Stimulated activated CD4-positive, alpha-beta T cell treated with anti-CD3 and anti-CD28 coated beads, Interleukin-4, amount 100 ng/mL, for 1 hour (primary cell): ENCODE measurements at regions not wholly inside any gene's neighbourhood (a gene's known extent, or its start where the extent isn't known, plus 50 kb on each side); places are given as distances from the start of the nearest gene placed in this dataset.
"Not testable (repeated sequence)": the region's sequence is repeated elsewhere in the genome, so short reads cannot be mapped to it uniquely, and the experiment has no call there.

Experiments used
- DNase-seq: peaks from one replicate; pipeline ENCODE4 v3.0.0-alpha.2; 2020

- DNase-seq: not testable (repeated sequence)
These were observed 1811.4 kb downstream of the EFNA5 start for GRCh38 chr5:105859350-105859749.

DNA sequence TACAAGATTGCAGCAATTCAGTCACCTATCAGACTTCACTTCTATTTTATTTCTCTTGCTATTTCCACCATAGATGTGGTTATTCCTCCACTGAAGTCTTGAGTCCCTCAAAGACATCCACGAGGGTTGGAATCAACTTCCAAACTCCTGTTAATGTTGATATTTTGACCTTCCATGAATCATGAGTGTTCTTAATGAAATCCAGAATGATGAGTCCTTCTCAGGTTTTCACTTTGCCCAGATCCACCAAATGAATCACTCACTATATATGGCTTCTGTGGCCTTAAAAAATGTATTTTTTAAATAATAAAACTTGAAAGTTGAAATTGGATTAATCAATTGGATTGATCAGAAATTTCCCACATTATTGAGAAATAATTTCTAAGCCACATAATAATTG, 1821.0 kb downstream of the EFNA5 start:
- DNase-seq: no peak

- DNase-seq: no peak
These were observed 1829.9 kb downstream of the EFNA5 start for GRCh38 chr5:105840800-105841199.

DNA sequence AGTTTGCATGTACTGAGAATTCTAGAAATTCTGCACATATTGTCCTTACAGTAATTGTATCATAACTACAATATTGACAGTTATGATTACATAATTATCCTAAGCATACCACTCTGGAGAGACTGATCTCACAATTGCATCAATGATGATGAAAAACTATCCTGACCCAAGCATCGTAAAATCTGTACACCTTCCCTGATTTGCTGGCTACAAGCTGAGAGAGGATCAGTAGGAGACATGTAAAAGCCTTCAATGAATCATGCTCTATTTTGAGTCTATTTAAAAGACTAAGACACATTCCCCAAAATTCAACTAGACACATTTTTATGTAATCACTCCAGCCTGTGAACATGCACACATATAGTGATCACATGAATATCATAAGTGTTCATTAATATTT, 1833.8 kb downstream of the EFNA5 start:
- no peak for DNase-seq

DNA sequence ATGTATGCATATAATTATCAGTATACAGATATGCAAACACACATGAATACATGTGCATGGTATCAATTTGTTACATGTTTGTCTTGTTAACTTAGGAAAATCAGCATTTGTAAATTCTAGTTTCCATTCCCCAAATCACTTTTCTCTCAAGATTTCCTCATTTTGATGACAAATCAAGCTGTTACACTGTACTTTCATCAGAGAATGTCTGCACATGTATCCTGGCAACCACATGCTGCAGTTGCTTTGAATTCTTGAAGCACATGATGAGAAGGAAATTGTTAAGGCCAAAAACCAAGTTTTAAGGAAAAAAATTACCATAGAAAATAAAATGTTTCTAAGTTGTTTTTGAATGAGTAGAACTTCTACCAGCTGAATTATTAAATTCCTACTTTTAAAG, 1834.5 kb downstream of the EFNA5 start:
- DNase-seq: no peak

GRCh38 chr5:105828821-105829220, 1841.9 kb downstream of the EFNA5 start:
- no peak for DNase-seq

DNA sequence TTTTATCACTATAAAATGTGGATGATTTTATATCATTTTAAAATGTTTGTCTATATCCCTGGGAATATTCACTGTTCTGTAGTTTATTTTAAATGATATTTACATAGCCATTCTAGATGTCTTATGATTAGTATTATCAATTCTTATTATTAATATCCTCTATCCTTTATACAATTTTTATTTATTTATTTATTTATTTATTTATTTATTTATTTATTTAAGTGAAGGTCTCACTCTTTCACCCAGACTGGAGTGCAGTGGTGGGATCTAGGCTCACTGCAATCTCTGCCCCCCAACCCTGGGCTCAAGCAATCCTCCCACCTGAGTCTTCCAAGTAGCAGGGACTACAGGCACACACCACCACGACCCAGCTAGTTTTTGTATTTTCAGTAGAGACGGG, 1848.9 kb downstream of the EFNA5 start:
- no peak for DNase-seq

- DNase-seq: no peak
These were observed 1852.8 kb downstream of the EFNA5 start for GRCh38 chr5:105817914-105818313.

DNA sequence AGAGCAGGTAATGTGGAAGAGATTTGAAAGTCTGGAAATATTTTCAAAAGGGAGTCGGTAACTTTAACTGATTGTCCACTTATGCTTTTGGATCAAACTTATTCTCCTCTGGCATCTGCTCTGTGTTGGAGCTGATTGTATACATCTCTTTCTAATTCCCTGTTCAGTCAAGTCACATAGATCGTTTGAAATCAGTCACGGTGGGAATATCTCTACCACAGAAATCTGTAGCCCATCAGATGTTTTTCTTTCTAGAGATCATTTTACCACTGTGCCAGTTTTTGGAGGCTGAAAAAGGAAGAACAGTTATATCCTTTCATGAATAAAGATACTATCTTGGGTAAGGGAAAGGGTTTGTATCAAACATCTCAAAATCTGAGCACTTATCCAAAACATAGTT, 1853.3 kb downstream of the EFNA5 start:
- DNase-seq: no peak

DNA sequence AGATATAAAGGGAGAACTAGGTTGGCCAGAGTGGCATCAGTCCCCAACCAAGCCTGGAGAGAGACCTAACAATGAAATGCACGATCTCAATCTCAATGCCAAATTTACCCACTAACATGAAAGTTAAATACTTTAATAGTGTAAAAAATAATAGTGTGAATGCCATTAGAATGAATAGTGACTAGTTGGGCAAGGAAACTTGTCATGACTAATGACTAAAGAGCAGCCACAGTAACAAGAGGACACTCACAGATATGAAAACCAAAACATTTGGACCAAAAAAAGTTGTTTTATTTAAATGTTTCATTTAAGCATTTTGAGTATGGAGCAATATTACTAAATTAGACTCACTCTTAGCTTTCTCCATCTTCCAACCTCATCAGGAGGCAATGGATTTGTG, 1853.8 kb downstream of the EFNA5 start:
- DNase-seq: no peak

DNA sequence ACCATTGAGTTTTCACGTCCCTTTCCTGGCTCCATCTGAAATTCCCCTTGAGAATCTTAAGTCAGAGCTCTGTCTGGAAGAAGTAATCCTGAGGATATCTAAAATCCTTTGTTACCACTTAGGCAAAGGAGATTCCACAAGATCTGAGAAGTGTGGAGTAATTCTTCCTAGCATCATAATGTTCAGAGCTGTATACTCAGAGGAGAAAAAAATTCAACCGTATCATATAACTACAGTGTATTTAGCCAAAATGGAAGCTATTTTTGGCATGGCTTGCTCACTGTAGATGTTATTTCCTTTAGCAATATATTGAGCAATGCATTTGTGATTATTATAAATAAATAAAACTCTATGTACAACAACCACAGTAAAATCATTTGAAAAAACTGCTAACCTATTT, 1858.4 kb downstream of the EFNA5 start:
- no peak for DNase-seq

DNA sequence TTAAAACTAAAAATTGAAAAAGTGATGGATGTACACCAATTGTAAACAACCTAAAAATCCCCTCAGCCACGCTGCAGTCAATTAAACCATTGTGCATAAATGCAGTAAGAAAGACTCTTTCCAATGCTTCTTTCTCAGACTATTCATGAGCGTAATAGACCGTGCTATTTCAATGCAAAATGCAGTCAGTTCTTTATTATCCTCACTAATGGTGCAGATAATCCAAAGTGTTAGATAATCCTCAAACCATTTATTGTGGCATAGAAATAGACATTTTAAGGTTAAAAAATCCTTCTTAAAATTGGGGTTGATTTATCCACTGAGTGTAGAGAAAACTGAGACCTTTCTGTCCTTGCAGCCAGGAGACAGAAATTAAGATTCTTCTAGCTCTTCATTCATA, 1862.8 kb downstream of the EFNA5 start:
- no peak for DNase-seq

DNA sequence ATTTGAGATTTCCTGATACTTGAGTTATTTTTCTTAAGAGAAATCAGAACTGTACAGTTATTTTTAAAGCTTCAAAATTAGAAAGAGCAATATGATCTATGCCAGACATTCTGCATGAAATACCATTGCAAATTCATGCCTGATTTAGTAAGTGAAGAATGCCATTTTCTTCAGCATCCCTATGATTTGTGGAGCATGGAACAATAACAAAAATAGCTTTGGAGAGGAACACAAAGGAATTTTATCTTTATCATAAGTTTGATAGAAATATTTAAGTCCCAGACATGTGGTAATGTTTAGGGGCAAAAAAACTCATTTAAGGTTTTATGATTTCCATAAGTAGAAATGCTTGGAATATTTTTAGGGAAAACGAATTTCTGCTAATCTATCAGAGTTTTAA, 1863.4 kb downstream of the EFNA5 start:
- no peak for DNase-seq

DNA sequence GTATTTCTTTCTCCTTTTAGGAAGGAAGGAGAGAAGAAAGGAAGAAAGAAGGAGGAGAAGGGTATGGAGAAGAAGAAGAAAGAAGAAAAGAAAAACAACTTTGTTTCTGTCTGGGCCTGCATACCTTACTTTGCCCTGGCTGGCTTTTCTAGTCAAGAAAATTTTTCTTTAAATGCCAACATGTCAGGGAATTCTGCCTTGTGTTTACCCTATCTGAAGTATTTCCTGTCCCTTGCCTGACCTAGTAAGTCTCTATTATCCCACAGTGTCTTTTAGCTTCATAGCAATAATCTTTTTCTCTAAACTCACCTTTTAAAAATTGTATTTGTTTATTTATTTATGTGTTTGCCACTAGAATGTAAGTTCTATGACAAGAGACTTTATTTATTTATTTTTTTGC, 1864.1 kb downstream of the EFNA5 start:
- no peak for DNase-seq

DNA sequence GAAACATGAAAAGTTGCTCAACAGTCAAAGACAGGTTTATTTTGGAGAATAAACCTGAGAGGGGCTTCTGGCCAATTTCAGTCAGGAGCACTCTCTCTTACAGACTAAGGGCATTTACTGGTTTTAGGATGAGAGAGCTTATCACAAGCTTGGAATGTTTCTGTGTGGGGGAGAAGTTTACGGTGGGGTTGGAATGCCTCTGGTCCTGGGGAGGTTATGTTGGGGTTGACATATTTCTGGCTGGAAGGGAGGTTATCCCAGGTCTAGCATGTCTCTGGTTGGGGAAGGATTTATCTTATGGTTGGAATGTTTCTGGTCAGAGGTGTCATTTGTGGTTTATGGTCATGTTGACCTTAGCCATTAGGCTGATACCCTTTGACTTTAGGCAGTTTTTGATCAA, 1867.3 kb downstream of the EFNA5 start:
- DNase-seq: no peak

- no peak for DNase-seq
These were observed 1876.2 kb downstream of the EFNA5 start for GRCh38 chr5:105794578-105794977.

DNA sequence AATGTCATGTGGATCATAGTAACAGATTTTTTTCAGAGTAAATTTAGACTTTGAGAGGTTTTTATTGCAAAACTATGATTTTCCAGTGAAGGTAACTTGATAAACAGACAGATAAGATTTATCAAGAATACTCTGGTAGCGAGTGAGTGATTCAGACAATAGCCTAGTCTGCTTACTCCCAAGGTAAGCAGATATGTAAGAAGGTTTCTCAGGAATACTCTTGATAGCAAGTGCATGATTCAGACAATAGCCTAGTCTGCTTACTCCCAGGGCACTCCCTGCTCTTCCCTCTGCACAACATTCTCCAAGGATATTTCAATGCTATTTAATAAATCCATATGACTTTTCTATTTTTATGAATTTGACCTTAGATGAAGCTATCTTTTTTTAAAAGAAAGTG, 1881.5 kb downstream of the EFNA5 start:
- no peak for DNase-seq

DNA sequence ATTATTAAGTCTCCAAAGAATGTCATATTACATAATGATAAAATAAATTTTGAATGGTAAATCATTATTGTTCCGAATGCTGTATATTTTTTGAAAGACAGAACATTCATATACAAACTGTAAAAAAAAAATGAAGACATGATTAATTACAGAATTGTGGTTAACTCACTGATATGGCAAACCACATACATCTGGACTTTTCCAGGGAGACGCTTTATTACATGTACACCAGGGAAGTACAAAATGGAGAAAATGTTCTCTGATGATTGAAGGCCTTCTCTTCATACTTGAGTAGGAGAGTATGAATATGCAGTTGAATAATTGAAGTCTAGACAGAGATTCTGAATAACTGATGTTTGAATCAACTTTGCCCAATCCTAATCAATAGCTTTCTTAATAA, 1886.9 kb downstream of the EFNA5 start:
- no peak for DNase-seq

DNA sequence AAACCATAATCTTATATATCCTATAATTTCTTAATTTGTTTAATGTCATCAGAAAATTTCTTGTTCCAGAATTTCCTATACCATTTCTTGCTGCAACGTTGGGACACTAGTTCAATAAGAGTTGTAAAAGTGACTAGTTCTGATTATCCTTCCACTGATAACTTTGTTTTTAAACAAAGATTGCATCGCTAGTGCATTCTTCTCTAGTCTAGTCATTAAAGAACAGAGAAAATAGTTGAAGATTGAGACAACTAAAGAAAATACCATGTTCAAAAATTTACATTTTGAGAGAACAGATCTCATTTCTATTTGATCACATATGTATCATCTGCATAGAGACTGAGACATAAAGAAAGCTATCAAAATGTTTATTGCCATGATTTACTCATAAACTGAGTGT, 1888.2 kb downstream of the EFNA5 start:
- DNase-seq: no peak

DNA sequence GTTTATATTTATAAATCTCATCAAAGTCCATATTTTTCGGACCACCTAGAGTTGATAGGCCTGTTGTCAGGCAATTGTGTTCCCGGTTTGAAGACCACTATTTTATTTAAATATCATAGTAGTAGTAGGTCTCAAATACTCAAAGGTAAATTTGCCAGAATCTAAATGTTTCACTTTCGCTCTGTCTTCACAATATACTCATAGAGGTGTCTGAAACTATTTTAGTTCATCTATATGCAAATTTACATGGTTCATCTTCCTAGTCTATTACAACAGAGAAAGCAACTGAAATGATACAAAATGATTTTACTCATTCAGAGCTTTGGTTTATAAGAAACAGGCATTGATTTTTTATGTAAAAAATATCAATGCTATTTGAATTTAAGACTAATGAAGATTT, 1897.5 kb downstream of the EFNA5 start:
- DNase-seq: no peak

GRCh38 chr5:105767267-105767666, 1903.5 kb downstream of the EFNA5 start:
- no peak for DNase-seq

DNA sequence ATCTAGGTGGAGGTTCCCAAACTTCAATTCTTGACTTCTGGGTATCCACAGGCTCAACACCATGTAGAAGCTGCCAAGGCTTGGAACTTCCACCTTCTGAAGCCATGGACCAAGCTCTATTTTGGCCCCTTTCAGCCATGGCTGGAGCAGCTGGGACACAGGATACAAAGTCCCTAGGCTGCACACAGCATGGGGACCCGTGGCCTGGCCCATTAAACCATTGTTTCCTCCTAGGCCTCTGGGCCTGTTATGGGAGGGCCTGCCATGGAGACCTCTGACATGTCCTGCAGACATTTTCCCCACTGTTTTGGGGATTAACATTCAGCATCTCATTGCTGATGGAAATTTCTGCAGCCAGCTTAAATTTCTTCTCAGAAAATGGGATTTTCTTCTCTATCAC, 1908.0 kb downstream of the EFNA5 start:
- no peak for DNase-seq

DNA sequence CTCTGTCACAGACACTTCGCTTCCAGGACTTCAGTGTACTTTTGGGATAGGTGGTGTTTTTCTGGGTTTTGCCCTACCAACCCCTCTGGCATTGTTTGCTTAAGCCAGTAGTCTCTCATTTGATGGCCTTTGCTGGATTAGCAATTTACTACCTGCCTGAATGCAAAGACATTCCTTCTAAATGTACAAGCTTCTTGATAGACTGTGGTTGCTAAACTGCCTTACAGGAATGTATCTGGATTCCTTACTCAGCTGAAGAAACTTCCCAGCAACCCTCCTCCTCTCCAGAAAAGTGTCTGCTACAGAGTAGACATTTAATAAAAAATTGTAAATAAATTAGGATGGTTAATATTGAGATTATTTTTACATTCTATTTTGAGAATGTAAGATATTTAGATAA, 1916.7 kb downstream of the EFNA5 start:
- DNase-seq: no peak

- no peak for DNase-seq
These were observed 1917.9 kb downstream of the EFNA5 start for GRCh38 chr5:105752801-105753200.

GRCh38 chr5:105751908-105752307, 1918.8 kb downstream of the EFNA5 start:
- no peak for DNase-seq

DNA sequence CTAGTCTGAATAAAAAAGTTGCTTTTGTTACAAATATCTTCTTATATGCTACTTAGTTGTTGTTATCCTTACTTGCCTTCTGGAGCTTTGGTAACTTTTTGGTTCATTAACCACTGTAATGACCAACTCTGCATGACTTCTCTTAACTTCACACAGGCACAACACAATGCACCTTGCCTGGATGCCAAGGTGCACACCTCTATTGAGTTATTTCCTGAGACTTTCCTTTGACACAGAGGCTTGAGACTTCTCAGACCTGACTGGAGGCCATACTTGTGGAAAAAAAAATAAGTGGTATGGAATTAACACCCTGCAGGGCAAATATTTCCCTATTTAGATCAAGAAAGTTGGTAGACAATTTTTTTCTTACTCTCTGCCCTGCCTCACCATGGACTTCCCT, 1925.6 kb downstream of the EFNA5 start:
- no peak for DNase-seq
